MM.1S (cell line): ENCODE measurements at regions not wholly inside any gene's neighbourhood (a gene's known extent, or its start where the extent isn't known, plus 50 kb on each side); places are given as distances from the start of the nearest gene placed in this dataset.
"Not testable (repeated sequence)": the region's sequence is repeated elsewhere in the genome, so short reads cannot be mapped to it uniquely, and the experiment has no call there.

Experiments
- DNase-seq: peaks from one replicate; pipeline ENCODE4 v3.0.0-alpha.2; 2015
- H2AFZ ChIP-seq: fragments of 300-600 bp; sonication (generic); 2 replicates; pipeline ENCODE4 v1.6.0; 2016; ENCODE audit warnings: antibody characterized with exemption, low read length
- H3F3A ChIP-seq: fragments of 300-600 bp; sonication (generic); 2 replicates; pipeline ENCODE4 v1.6.1; 2016; ENCODE audit warnings: mild to moderate bottlenecking, antibody characterized with exemption, low read length, moderate library complexity, mixed read lengths; ENCODE audit not compliant: insufficient read depth
- H3K27ac ChIP-seq: fragments of 300-600 bp; sonication (generic); 2 replicates; pipeline ENCODE4 v1.5.1; 2016; ENCODE audit warnings: mild to moderate bottlenecking, low read length
- H3K27me3 ChIP-seq: fragments of 300-600 bp; sonication (generic); replicated peaks from 2 replicates; pipeline ENCODE4 v1.6.0; 2016; ENCODE audit warnings: low read length; ENCODE audit not compliant: insufficient read depth
- H3K36me3 ChIP-seq: fragments of 300-600 bp; sonication (generic); replicated peaks from 2 replicates; pipeline ENCODE4 v1.6.1; 2016; ENCODE audit warnings: mild to moderate bottlenecking, low read length, mixed read lengths; ENCODE audit not compliant: insufficient read depth
- H3K4me1 ChIP-seq: fragments of 300-600 bp; sonication (generic); 2 replicates; pipeline ENCODE4 v1.6.1; 2016; ENCODE audit warnings: low read length, mixed read lengths
- H3K4me2 ChIP-seq: fragments of 300-600 bp; sonication (generic); 2 replicates; pipeline ENCODE4 v1.6.0; 2016; ENCODE audit warnings: low read depth, low read length
- H3K4me3 ChIP-seq: fragments of 300-600 bp; sonication (generic); 2 replicates; pipeline ENCODE4 v1.5.1; 2016; ENCODE audit warnings: low read length, mixed read lengths
- H3K79me2 ChIP-seq: fragments of 300-600 bp; sonication (generic); 2 replicates; pipeline ENCODE4 v1.6.1; 2016; ENCODE audit warnings: mixed run types, low read length, mixed read lengths
- H3K9ac ChIP-seq: fragments of 300-600 bp; sonication (generic); 2 replicates; pipeline ENCODE4 v1.6.1; 2016; ENCODE audit warnings: low read length, mixed read lengths
- H3K9me2 ChIP-seq: fragments of 300-600 bp; sonication (generic); replicated peaks from 2 replicates; pipeline ENCODE4 v1.6.1; 2016; ENCODE audit warnings: mild to moderate bottlenecking, low read length, mixed read lengths; ENCODE audit not compliant: insufficient read depth
- H3K9me3 ChIP-seq: fragments of 300-600 bp; sonication (generic); replicated peaks from 2 replicates; pipeline ENCODE4 v1.6.1; 2016; ENCODE audit warnings: mild to moderate bottlenecking, low read length, mixed read lengths; ENCODE audit not compliant: insufficient read depth
- H4K20me1 ChIP-seq: fragments of 300-600 bp; sonication (generic); 2 replicates; pipeline ENCODE4 v1.6.1; 2016; ENCODE audit warnings: mild to moderate bottlenecking, low read length, moderate library complexity, mixed read lengths; ENCODE audit not compliant: insufficient read depth

DNA sequence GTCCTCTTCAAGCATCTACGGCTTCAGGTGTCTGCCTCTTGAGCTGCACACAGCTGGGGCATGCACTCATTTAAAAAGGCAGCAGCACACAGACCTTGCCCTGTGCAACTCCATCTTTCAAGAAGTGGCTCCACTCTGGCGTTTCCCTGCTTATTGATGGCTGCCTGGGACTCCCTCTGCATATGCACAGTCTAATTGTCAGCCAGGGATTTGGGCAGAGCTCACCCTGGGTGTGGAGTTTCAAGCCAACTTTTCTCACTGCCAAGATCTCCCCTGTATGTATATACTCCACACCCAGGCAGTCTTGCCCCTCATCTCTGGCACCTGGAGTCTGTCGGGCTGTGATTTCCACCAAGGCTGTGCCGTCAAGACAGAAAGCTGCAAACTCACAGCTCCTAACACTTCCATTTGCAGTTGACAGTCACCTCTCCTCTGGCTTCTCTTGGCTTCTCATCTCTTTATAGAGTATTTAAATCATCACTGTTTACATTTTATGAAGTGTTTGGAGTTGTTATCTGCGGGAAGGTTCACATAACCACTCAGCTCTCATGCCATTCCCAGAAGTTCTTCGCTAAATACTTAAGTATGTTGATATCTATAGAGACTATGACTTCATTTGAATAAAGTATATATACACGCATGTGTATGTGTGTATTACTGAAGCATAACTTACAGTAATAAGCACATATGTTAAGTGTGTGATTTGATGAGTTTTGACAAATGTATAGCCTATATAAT, 130.5 kb upstream of the ZNF469 start:
- not testable (repeated sequence) for H3K79me2 ChIP-seq, H3K9me3 ChIP-seq, H3K4me3 ChIP-seq, H3K9ac ChIP-seq, H3K27me3 ChIP-seq, H4K20me1 ChIP-seq, H3K36me3 ChIP-seq, H3F3A ChIP-seq, H3K4me1 ChIP-seq, DNase-seq, H3K4me2 ChIP-seq, H3K27ac ChIP-seq, H2AFZ ChIP-seq, H3K9me2 ChIP-seq

GRCh38 chr16:88258141-88258540, 124.6 kb upstream of the ZNF469 start:
- not testable (repeated sequence) for H3K79me2 ChIP-seq, DNase-seq, H3K4me2 ChIP-seq, H3K4me1 ChIP-seq, H2AFZ ChIP-seq, H4K20me1 ChIP-seq, H3K36me3 ChIP-seq, H3F3A ChIP-seq, H3K27me3 ChIP-seq, H3K9me2 ChIP-seq, H3K9ac ChIP-seq, H3K27ac ChIP-seq, H3K4me3 ChIP-seq, H3K9me3 ChIP-seq

DNA sequence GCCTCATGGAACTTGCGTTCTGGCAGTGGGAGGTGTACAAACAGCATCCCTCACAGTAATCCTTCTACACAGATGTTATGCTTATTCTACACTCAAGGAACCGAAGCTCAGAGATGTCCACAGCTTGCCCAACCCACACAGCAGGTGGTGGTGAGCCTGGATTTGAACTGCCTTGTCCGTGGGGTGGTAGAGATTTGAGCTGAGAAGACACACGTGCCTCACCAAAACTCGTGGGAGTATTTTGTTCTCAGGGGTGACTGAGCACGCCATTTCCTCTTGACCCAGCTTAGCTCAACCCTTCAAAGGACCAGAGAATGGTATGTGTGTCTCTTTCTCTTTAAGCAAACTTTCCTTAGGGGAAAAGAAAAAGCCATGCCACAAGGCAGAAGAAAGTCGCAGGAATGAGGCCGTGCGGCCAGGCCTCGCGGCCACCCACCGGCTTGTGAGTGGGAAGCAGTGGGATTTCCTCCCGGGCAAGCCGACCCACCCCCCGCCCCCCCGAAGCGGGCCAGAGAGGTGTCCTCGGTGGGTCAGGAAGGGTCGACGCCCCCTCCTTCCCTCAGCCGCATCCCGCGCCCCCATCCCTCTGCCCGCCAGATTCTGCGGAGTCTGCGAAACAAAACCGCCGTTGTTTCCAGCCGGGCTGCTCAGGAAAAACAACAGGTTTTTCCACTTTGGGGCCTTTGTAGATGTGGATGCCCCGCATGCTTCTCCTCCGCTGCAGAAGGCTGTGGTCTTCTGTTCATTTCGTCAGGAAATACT, 123.8 kb upstream of the ZNF469 start:
- H3K27me3 ChIP-seq, H2AFZ ChIP-seq, H3K9me2 ChIP-seq, H3K9ac ChIP-seq, H3F3A ChIP-seq, H4K20me1 ChIP-seq, H3K27ac ChIP-seq, H3K4me1 ChIP-seq, H3K4me2 ChIP-seq, H3K4me3 ChIP-seq, H3K36me3 ChIP-seq, DNase-seq, H3K79me2 ChIP-seq, H3K9me3 ChIP-seq: not testable (repeated sequence)

DNA sequence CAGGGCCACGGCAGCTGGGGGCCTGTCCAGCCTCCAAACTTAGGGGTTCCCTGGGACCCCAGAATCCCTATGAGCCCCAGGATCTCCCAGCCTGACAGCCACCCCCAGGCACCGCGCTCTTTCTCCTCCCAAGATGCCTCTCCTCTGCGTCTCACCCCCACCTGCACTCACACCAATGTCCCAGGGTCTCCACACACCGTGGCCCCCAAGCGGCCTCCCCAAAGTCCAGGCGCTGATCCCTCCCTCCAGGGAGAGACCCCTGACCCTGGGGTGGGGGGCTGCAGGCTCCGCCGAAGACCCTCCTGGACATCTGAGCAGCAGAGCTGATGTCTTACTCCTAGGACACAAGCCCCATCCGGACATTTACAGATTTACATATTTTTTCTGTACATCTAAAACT, 123.2 kb upstream of the ZNF469 start:
- not testable (repeated sequence) for H3K79me2 ChIP-seq, H3K4me3 ChIP-seq, H3K9me2 ChIP-seq, H3K4me2 ChIP-seq, H3K4me1 ChIP-seq, H4K20me1 ChIP-seq, H3K36me3 ChIP-seq, H3K27ac ChIP-seq, H3K27me3 ChIP-seq, H3K9me3 ChIP-seq, H3F3A ChIP-seq, H2AFZ ChIP-seq, DNase-seq, H3K9ac ChIP-seq

- not testable (repeated sequence) for H3K4me2 ChIP-seq, H3K79me2 ChIP-seq, H3F3A ChIP-seq, H3K9me2 ChIP-seq, H3K4me1 ChIP-seq, H2AFZ ChIP-seq, H3K36me3 ChIP-seq, DNase-seq, H3K4me3 ChIP-seq, H3K27ac ChIP-seq, H4K20me1 ChIP-seq, H3K9me3 ChIP-seq, H3K27me3 ChIP-seq, H3K9ac ChIP-seq
These were observed 122.6 kb upstream of the ZNF469 start for GRCh38 chr16:88260146-88260545.

DNA sequence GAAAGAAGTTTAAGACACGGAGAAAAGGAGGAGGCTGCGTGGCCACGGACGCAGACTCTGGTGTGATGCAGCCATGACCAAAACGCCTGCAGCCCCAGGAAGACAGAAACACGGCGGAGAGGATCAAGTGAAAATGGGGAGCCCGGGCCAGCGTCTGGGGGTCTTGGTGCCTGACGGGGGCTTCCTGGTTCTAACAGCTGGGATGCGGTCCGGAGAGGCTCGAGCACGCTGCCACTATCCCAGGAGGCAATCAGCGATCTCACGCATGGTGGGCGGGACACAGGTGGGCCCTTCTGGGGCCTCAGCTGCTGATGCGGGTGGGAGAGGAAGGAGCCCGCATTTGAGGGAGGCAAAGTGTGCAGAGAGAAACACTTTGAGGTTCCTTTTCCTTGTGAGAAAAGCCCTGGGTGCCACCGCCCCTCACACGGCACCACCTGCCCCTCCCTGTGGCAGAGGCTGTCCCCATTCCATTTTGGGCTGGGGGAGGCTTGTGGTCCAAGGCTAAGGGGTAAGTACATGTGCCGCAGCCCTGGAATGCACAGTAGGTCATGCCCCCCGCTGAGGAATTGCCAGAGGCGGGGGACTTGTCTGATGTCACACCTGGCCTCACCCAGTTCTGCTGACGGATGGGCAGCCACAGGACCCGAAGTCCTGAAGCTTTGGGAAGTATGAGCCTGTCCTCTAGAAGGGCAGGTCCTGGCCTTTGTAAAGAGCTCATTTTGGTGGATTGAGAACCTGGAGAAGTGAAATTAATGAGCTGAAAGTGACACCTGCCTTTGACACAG, 121.7 kb upstream of the ZNF469 start:
- not testable (repeated sequence) for H4K20me1 ChIP-seq, DNase-seq, H3K27me3 ChIP-seq, H3K4me1 ChIP-seq, H2AFZ ChIP-seq, H3K36me3 ChIP-seq, H3K27ac ChIP-seq, H3K9me3 ChIP-seq, H3K79me2 ChIP-seq, H3F3A ChIP-seq, H3K4me3 ChIP-seq, H3K9me2 ChIP-seq, H3K4me2 ChIP-seq, H3K9ac ChIP-seq

DNA sequence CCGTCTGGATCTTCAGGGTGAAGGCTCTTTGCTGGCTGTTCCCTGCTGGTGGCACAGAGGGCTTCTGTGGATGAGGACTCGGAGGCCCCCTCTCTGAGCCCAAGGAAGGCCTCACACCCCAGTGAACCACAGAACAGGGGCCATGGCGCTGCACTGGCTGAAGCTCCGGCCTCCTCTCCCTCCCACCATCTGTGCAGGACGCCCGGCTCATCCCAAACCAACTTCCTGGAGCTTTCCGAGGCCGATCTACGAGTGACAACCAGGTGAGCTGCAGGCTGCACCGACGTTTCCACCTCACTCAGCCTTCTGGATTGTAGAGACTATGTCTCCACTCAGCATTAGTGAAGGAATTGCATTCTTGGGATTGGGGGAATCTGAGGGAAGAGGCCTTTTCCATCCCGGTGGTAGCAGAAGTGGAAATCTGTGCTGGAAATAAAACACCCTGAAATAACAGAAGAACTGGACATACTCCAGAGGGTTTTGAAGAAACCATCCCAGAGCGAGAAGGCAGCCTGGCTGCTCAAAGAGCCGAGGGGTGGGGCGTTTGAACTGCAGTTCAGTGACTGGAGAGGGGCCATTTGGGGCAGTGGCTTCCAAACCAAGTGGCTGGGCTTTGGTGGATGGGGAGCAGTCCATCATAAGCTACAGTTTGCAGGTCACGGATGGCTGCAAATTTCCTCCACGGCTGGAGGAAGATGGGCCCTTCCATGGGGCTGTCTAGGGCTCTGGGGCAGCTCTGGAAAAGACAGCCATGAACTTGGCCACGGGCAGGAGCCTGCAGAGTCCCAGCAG, 120.7 kb upstream of the ZNF469 start:
- not testable (repeated sequence) for H3K27ac ChIP-seq, H4K20me1 ChIP-seq, H3K4me3 ChIP-seq, H3K9me2 ChIP-seq, H3K27me3 ChIP-seq, H3K9me3 ChIP-seq, H3F3A ChIP-seq, H3K4me2 ChIP-seq, H3K79me2 ChIP-seq, H3K36me3 ChIP-seq, DNase-seq, H2AFZ ChIP-seq, H3K4me1 ChIP-seq, H3K9ac ChIP-seq
